ENCODE measurements at regions not wholly inside any gene's neighbourhood (a gene's known extent, or its start where the extent isn't known, plus 50 kb on each side); places are given as distances from the start of the nearest gene placed in this dataset.

GRCh38 chr4:186840222-186840701 is 116.6 kb upstream of the FAT1 start:
- TF ChIP-seq ARNT (IDR thresholded peaks at IDR 0.05): no peak
- TF ChIP-seq L3MBTL2 (conservative IDR thresholded peaks at IDR 0.05): no peak
- no peak for TF ChIP-seq SP1 (IDR thresholded peaks at IDR 0.05)
